ENCODE measurements at regions not wholly inside any gene's neighbourhood (a gene's known extent, or its start where the extent isn't known, plus 50 kb on each side); places are given as distances from the start of the nearest gene placed in this dataset.

DNA sequence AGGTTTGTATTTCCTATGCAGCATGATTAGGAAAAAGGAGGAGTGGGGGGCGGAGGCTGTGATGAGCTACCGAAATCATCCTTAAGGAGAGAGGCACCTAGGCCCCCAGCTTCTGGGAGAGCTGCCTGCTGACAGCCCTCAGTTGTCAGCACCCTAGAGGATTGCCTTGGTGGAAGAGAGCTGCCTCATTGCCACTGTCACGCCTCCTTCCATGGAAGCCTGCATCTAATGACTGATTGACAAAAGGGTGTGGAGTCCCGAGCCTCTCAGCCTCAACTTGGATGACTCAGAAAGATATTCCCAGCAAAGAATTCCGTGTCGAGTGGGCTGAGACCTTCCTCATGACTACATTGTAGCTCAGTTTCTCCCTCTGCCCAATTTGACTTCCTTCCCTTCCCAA is 320.4 kb upstream of the PROK2 start:
- no peak overlapping the region for H3K4me3 ChIP-seq (ENCODE audit: low read depth, low read length)
- in situ Hi-C loops (cut with HindIII; ENCODE audit: low sequenced_read_pairs): no loop called here
- no peak for DNase-seq (ENCODE audit: low read depth)
- TF ChIP-seq, protein P1, sequence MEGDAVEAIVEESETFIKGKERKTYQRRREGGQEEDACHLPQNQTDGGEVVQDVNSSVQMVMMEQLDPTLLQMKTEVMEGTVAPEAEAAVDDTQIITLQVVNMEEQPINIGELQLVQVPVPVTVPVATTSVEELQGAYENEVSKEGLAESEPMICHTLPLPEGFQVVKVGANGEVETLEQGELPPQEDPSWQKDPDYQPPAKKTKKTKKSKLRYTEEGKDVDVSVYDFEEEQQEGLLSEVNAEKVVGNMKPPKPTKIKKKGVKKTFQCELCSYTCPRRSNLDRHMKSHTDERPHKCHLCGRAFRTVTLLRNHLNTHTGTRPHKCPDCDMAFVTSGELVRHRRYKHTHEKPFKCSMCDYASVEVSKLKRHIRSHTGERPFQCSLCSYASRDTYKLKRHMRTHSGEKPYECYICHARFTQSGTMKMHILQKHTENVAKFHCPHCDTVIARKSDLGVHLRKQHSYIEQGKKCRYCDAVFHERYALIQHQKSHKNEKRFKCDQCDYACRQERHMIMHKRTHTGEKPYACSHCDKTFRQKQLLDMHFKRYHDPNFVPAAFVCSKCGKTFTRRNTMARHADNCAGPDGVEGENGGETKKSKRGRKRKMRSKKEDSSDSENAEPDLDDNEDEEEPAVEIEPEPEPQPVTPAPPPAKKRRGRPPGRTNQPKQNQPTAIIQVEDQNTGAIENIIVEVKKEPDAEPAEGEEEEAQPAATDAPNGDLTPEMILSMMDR (IDR thresholded peaks at IDR 0.05; ENCODE audit: low read depth, low read length, missing control alignments): no peak

DNA sequence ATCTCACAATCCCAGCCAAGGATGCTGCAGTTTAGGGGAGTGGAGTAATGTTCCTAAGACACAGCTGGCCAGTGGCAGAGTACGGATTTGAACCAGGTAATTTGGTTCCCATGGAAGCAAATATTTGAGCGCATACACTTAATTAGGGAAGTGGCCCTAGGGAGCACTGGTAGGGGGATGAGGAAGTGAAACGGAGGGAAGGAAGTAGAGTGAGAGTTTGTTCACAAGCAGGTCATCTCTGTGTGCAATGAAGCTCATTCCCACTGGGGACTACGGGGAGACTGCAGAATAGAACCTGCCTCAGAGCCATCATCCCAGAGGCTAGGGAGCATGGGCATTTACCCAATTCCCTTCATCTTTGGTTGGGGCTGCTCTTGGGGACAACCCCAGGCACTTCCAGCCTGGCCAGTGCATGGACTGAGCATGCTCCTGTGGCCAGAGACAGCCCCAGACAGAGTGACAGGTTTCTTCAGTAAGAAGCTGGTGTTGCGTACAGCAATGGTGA is 317.2 kb upstream of the PROK2 start:
- H3K4me3 ChIP-seq (ENCODE audit: low read depth, low read length): no peak overlapping the region
- in situ Hi-C loops (cut with HindIII; ENCODE audit: low sequenced_read_pairs): no loop called here
- TF ChIP-seq, protein P1 (IDR thresholded peaks at IDR 0.05; ENCODE audit: low read depth, low read length, missing control alignments): no peak
- DNase-seq (ENCODE audit: low read depth): no peak

DNA sequence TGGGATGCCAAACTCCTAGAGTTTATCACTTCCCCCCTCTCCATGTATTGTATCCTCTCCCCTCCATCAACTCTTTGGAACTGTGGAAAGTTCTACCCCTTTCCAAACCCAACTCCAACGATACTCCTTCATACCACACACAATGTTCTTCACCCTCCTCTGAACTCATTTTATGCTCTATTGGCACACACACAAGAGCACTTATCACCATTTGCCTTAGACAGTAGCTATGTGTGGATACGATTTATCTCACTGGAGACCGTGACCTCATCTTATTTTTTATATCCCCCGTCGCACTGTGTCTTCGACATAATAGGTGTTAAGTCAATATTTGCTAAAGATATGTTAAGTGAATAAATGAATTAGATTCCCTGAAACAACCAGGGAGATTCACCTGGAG is 316.5 kb upstream of the PROK2 start:
- H3K4me3 ChIP-seq (ENCODE audit: low read depth, low read length): no peak overlapping the region
- in situ Hi-C loops (cut with HindIII; ENCODE audit: low sequenced_read_pairs): no loop called here
- TF ChIP-seq, protein P1 (IDR thresholded peaks at IDR 0.05; ENCODE audit: low read depth, low read length, missing control alignments): no peak
- no peak for DNase-seq (ENCODE audit: low read depth)

DNA sequence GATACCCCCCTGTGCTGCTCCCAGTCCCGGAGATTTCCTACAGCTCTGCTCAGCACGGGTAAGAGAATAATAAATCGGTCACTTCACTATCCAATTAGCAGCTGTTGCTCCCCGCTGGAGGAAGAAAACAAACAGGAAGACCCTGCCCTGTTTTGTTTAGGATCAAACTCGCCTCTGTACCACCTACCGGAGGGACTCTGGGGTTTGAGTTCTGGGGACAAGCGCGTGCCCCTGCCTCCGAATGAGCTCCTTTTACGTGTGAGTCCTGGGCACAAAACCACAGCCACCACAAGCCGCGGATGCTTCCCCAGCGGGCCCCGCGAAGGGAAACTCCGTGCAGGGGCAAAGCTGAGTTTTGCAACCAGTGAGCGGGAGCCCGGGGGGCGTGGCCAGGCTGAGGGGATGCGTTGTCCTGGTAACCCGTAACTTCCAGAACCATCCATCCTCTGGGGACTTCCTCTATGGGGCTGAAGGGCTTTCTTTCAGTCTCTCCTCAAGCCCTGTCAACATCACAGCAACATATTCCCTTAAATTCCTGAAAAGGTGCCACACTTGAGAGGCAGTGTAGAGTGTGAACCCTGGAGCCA is 315.7 kb upstream of the PROK2 start:
- no peak for DNase-seq (ENCODE audit: low read depth)
- H3K4me3 ChIP-seq (ENCODE audit: low read depth, low read length): peak overlapping the region; percentile 28
- TF ChIP-seq, protein P1 (IDR thresholded peaks at IDR 0.05; ENCODE audit: low read depth, low read length, missing control alignments): no peak
- in situ Hi-C loops (cut with HindIII; ENCODE audit: low sequenced_read_pairs): no loop called here

DNA sequence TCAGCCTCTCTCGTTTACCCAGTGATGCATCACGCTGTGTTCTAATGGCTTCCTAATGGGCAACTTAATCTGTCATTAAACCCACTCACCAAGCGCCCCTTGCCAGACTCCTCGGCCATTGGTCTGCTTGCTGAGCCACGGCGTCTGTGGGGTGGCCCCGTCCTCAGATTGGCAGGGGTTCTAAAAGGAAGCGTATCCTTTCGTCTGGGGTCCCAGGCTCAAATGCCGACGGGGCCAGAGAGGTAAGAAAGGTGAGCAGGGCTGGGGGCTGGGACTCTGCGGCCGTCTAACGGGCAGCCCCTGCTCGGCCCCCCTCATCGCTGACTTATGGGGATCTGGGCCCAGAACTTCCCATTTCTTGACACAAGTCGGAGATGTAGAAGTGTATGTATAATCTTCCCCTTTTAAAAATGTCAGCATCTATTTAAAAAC is 315.1 kb upstream of the PROK2 start:
- in situ Hi-C loops (cut with HindIII; ENCODE audit: low sequenced_read_pairs): no loop called here
- H3K4me3 ChIP-seq (ENCODE audit: low read depth, low read length): peak overlapping the region; percentile 28
- no peak for DNase-seq (ENCODE audit: low read depth)
- TF ChIP-seq, protein P1 (IDR thresholded peaks at IDR 0.05; ENCODE audit: low read depth, low read length, missing control alignments): no peak

DNA sequence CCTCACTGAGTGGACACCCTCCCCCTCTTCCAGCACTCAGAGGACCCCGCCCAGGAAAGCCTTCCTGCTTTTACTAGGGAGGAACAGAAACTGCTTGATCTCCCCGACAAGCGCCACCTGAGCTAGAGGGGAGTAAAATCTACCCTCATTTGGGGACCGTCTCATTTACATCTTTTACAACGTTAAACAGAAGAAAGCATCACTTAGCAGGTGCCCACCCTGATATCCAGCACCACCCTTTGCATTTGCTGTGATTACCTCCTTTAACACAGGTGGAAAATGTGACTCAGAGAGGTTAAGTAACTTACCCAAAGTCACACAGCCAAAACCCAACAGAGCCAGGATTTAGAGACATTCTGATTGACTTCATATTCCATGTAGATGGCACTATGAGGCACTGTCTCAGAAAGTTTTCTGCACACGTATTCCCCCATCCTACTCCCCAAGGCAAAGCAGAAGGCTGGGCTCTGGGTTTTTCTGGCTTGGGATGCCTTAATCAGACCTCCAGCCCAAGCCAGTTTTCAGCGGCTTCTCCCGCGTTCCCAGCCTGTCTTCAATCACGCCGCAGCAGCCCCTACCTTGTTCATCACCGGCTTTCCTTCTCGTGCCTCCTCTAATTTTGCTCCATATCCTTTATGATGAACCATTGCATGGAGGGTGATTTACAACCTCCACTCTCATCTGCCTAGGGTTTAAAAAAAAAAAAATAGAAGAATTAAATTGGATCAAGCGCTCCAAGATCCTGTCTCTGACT is 314.6 kb upstream of the PROK2 start:
- no peak overlapping the region for H3K4me3 ChIP-seq (ENCODE audit: low read depth, low read length)
- DNase-seq (ENCODE audit: low read depth): no peak
- in situ Hi-C loops (cut with HindIII; ENCODE audit: low sequenced_read_pairs): no loop called here
- TF ChIP-seq, protein P1 (IDR thresholded peaks at IDR 0.05; ENCODE audit: low read depth, low read length, missing control alignments): no peak
